Spleen (tissue), 11 donors: ENCODE measurements at regions not wholly inside any gene's neighbourhood (a gene's known extent, or its start where the extent isn't known, plus 50 kb on each side); places are given as distances from the start of the nearest gene placed in this dataset.

Experiments
- DNase-seq: peaks from one replicate; pipeline ENCODE4 v3.0.0-alpha.2; 2020
- H3K27ac ChIP-seq, 8 donors: fragments of 200-600 bp; sonication (generic) in 7 of 8; 1 replicate in 4 of 8; 2 replicates in 4 of 8; pipeline versions ENCODE4 v1.5.0 to v1.8.0; 2016 to 2021; ENCODE audit warnings: inconsistent platforms in 4 of 8, mild to moderate bottlenecking in 4 of 8, moderate library complexity in 1 of 8
- H3K27me3 ChIP-seq, 7 donors: fragments of 200-600 bp; sonication (generic) in 6 of 7; replicated peaks in 1 of 7; 1 replicate in 4 of 7; 2 replicates in 3 of 7; pipeline versions ENCODE4 v1.5.0 to v1.8.0; 2016 to 2021; ENCODE audit warnings: inconsistent platforms in 3 of 7, mild to moderate bottlenecking in 1 of 7
- H3K36me3 ChIP-seq, 6 donors: fragments of 200-600 bp; sonication (generic) in 5 of 6; 1 replicate in 4 of 6; 2 replicates in 2 of 6; pipeline versions ENCODE4 v1.5.0 to v1.8.0; 2016 to 2021; ENCODE audit warnings: inconsistent platforms in 2 of 6
- H3K4me1 ChIP-seq, 6 donors: fragments of 200-600 bp; sonication (generic) in 5 of 6; 1 replicate in 3 of 6; 2 replicates in 3 of 6; pipeline versions ENCODE4 v1.5.0 to v1.8.0; 2016 to 2021; ENCODE audit warnings: inconsistent platforms in 3 of 6
- H3K4me3 ChIP-seq, 8 donors: fragments of 200-600 bp; sonication (generic) in 7 of 8; 1 replicate in 4 of 8; 2 replicates in 4 of 8; pipeline versions ENCODE4 v1.5.0 to v1.8.0; 2016 to 2021; ENCODE audit warnings: inconsistent platforms in 4 of 8, mild to moderate bottlenecking in 4 of 8, moderate library complexity in 2 of 8
- H3K9me3 ChIP-seq, 8 donors: fragments of 200-600 bp; sonication (generic) in 7 of 8; 1 replicate in 4 of 8; 2 replicates in 4 of 8; pipeline versions ENCODE4 v1.5.0 to v1.8.0; 2016 to 2021; ENCODE audit warnings: inconsistent platforms in 4 of 8
- CTCF ChIP-seq, 11 experiments: fragments of 200-600 bp in 7 of 11; fragments of 450-650 bp in 4 of 11; sonication (generic) in 4 of 11; IDR thresholded peaks in 8 of 11; conservative IDR thresholded peaks in 3 of 11; 1 replicate in 7 of 11; 2 replicates in 4 of 11; pipeline versions ENCODE4 v1.4.0 to v1.8.0; 2016 to 2021; ENCODE audit warnings: antibody characterized with exemption in 11 of 11, inconsistent platforms in 4 of 11, mild to moderate bottlenecking in 1 of 11
- POLR2A ChIP-seq, 3 donors: fragments of 450-650 bp; IDR thresholded peaks; one replicate each; pipeline ENCODE4 v1.5.1; 2017; ENCODE audit warnings: antibody characterized with exemption in 3 of 3, mild to moderate bottlenecking in 1 of 3
- POLR2AphosphoS5 ChIP-seq, 3 donors: sonication (generic); formaldehyde crosslinking; IDR thresholded peaks; one replicate each; pipeline ENCODE4 v1.5.1; 2017; ENCODE audit warnings: antibody characterized with exemption in 3 of 3
- WGBS, 5 donors: extraction: QIAGEN DNeasy Blood & Tissue Kit in 3 of 5; methylation state at CpG; one replicate each; pipeline versions ENCODE4 v1.1.5 to v1.1.7; 2013 to 2018; 5-methylcytosine and 5-hydroxymethylcytosine counted together
- intact Hi-C: fragments of 100-400 bp; cut with DNase I; formaldehyde crosslinking; loops from one replicate; pipeline ENCODE4 v1.15.0; 2023; ENCODE audit warnings: low total_unique reads
- donor health status: healthy with polysubstance abuse.
- donor health status: DM: no; HTN: no; CAD: no; lungs with moderate emphysema.
- donor health status: DM: no; HTN: no; CAD: no.
- donor health status: Bipolar disorder and iron deficiency.
- donor health status: healthy.
- donor health status: DM: no; HTN: no; CAD: no.
- donor health status: DM: yes; HTN: yes; CAD: no.

GRCh38 chr3:140844072-140844471 is 97.6 kb upstream of the SLC25A36 start:
- H3K36me3 ChIP-seq, result no peaks in the 10 kb centered on the region
- peaks cover 0 to 10% (median 0%) of the 10 kb centered on the region in 7 donors for H3K27me3 ChIP-seq
- H3K27ac ChIP-seq, result no peak overlapping the region
- H3K4me1 ChIP-seq, result peaks cover 0 to 12% (median 8%) of the 10 kb centered on the region in 6 donors
- no peak for TF ChIP-seq POLR2AphosphoS5 (IDR thresholded peaks at IDR 0.05)
- TF ChIP-seq CTCF (IDR thresholded peaks at IDR 0.05 in 8 of 11, conservative IDR thresholded peaks at IDR 0.05 in 3 of 11), result no peak
- no peak for TF ChIP-seq POLR2A (IDR thresholded peaks at IDR 0.05)
- intact Hi-C loops, result no loop called here
- DNase-seq, result no peak
- H3K4me3 ChIP-seq, result no peak overlapping the region
- 79 to 94% (median 87%) methylated on average over 1 of the region's 1 CpG for WGBS, 5 donors
- H3K9me3 ChIP-seq, result no peaks in the 10 kb centered on the region

GRCh38 chr3:140845882-140846281 is 95.8 kb upstream of the SLC25A36 start:
- WGBS, 5 donors, result 56 to 74% (median 66%) methylated on average over 2 of the region's 2 CpGs
- no peak for DNase-seq
- peaks cover 0 to 22% (median 0%) of the 10 kb centered on the region in 7 donors for H3K27me3 ChIP-seq

GRCh38 chr3:140848666-140849065 is 93.0 kb upstream of the SLC25A36 start:
- H3K27ac ChIP-seq, result no peak overlapping the region
- intact Hi-C loops, result no loop called here
- H3K36me3 ChIP-seq, result no peaks in the 10 kb centered on the region
- peaks cover 0 to 22% (median 0%) of the 10 kb centered on the region in 7 donors for H3K27me3 ChIP-seq
- DNase-seq, result no peak
- TF ChIP-seq CTCF (IDR thresholded peaks at IDR 0.05 in 8 of 11, conservative IDR thresholded peaks at IDR 0.05 in 3 of 11) (no peak), POLR2AphosphoS5 (IDR thresholded peaks at IDR 0.05) (no peak), POLR2A (IDR thresholded peaks at IDR 0.05) (no peak)
- no peak overlapping the region for H3K4me3 ChIP-seq
- peaks cover 0 to 7% (median 0%) of the 10 kb centered on the region in 8 donors for H3K9me3 ChIP-seq
- H3K4me1 ChIP-seq, result peaks cover 0 to 5% (median 3%) of the 10 kb centered on the region in 6 donors
- WGBS, 5 donors, result 49 to 66% (median 57%) methylated on average over 1 of the region's 1 CpG

More at GRCh38 chr3:140845882-140846281, 95.8 kb upstream of the SLC25A36 start:
- Histone ChIP-seq H3K4me1 (peaks cover 0 to 12% (median 8%) of the 10 kb centered on the region in 6 donors), H3K27ac (no peak overlapping the region), H3K4me3 (no peak overlapping the region), H3K9me3 (no peaks in the 10 kb centered on the region), H3K36me3 (no peaks in the 10 kb centered on the region)
- intact Hi-C loops, result no loop called here
- TF ChIP-seq CTCF (IDR thresholded peaks at IDR 0.05 in 8 of 11, conservative IDR thresholded peaks at IDR 0.05 in 3 of 11) (no peak), POLR2A (IDR thresholded peaks at IDR 0.05) (no peak), POLR2AphosphoS5 (IDR thresholded peaks at IDR 0.05) (no peak)

- TF ChIP-seq POLR2A (IDR thresholded peaks at IDR 0.05) (no peak), POLR2AphosphoS5 (IDR thresholded peaks at IDR 0.05) (no peak), CTCF (IDR thresholded peaks at IDR 0.05 in 8 of 11, conservative IDR thresholded peaks at IDR 0.05 in 3 of 11) (no peak)
- Histone ChIP-seq H3K9me3 (peaks cover 0 to 7% (median 0%) of the 10 kb centered on the region in 8 donors), H3K4me1 (no peaks in the 10 kb centered on the region), H3K4me3 (no peak overlapping the region), H3K36me3 (no peaks in the 10 kb centered on the region), H3K27me3 (peaks cover 0 to 22% (median 0%) of the 10 kb centered on the region in 7 donors), H3K27ac (no peak overlapping the region)
- DNase-seq, result no peak
- intact Hi-C loops, result no loop called here
- WGBS, 5 donors, result 41 to 48% (median 46%) methylated on average over 4 of the region's 4 CpGs
These were observed 91.3 kb upstream of the SLC25A36 start for GRCh38 chr3:140850210-140850955.
